GM21515 (cell line): ENCODE measurements at regions not wholly inside any gene's neighbourhood (a gene's known extent, or its start where the extent isn't known, plus 50 kb on each side); places are given as distances from the start of the nearest gene placed in this dataset.
A peak's percentile ranks its signal among the peaks of the same experiment; 100 is the strongest.

Source experiments
- ATAC-seq: cut with Tn5 transposase; IDR thresholded peaks from one replicate; pipeline ENCODE4 v1.9.1; 2021; ENCODE audit not compliant: unreplicated experiment

DNA sequence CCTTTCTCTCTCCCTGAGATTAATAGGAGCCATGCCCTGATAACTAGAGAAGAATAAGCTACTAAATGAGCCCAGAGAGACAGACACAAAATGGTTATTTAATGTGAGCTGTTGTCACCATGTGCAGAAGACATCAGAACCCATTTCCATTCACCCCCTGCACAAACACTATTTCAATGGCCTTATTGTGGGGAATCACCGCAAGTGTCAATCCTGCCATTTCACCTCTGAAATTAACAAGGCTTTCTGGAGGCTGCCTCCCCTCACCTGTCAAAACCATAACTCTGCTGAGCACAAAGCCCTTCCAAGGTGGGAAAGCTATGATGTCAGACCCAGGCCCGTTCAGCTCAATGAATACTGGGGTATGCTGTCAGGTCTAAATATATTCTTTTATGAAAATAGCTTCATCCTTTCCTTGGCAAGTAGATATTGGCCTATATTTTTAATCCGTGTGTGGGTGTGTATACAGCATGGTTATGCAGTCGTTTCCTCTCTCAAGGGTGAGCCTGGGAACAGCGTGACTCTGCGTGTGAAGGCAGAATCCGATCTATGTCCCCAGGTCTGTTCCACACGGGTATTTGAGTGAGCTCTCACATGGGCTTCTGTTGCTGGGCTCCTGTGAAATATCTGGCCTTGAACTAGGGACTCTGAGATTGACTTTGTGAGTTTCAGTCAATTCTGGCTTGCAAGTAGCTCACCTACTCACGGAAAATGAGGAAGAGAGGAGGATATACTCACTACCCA is 266.3 kb downstream of the FBXW7 start:
- ATAC-seq: no peak

DNA sequence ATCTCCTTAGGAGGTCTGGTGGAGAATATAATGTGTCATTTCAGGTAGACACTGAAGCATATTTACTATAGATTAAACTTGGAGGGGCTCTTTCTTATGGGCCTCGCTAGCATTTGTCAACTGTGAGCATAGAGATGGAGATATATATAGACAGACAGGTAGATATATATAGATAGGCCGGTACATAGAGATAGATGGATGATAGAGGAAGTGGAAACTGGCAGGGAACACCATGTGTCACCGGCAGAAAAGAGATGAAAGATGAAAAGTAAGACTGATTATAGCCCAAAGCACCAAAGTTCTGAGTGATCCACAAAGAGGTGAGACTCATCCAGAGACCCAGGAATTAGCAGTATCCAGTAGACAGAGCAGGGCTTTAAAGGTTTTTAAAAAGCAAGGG is 268.1 kb downstream of the FBXW7 start:
- no peak for ATAC-seq

DNA sequence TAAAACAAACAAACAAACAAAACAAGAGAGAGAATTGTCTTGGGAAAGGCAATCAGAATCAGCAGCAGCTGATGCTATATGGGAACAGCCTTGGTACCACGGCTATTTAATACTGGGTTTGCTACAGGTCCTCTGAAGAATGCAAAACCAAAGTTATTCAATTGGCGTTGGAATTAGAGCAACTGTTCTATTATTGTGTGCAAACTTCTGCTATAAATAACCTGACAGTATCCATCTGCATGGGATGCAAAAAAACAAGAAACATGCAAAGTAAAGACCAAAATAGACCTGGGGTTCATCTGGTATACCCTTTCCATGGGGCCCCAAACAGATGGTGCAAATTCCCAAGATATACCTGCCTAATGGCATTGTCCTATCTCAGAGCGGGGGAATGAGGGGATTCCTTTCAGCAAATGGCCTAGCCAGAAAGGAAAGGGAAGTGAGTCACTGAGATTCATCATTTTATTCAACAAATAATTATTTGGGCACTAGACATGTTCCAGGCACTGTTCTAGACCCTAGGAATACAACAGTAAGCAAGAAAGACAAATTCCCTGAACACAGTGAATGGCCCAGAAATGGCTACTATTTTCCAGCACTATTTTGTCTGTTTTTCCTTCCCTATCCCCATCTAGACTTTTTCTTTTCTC is 268.9 kb downstream of the FBXW7 start:
- ATAC-seq: no peak

DNA sequence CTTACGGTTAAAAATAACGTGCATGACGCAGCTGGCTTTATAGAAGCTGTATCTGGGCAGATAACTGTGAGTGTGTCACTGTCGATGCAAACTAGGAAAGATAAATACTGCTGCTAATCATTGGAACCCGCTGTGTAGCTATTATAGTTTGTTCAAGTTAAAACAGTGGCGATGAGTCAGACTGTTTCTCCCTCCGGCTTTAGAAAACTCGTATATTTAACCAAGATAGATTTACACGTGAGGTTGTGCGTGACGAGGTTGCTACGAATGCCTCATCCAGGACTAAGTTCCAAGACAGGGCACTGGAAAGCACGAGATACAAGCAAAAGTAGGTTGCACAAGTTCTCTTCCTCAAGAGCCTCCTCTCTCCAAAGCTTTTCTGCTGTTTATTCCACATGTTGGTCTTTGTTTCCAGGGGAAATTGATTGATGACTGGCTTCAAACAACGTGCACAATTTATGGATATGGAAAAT is 270.7 kb downstream of the FBXW7 start:
- no peak for ATAC-seq

DNA sequence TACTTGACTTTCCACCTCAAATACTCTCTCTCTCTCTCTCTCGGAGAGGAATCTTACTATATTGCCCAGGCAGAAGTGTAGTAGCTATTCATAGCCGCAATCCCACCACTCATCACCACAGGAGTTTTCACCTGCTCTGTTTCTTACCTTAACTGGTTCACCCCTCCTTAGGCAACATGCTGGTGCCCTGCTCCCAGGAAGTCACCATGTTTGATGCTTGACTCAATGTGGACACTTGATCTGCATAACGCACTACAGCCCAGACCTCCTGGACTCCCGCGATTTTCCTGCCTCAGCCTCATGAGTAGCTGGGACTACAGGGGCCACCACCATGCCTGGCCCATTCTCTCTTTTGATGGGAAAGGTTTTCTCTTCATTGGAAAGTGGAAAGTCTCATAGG is 271.8 kb downstream of the FBXW7 start:
- no peak for ATAC-seq

DNA sequence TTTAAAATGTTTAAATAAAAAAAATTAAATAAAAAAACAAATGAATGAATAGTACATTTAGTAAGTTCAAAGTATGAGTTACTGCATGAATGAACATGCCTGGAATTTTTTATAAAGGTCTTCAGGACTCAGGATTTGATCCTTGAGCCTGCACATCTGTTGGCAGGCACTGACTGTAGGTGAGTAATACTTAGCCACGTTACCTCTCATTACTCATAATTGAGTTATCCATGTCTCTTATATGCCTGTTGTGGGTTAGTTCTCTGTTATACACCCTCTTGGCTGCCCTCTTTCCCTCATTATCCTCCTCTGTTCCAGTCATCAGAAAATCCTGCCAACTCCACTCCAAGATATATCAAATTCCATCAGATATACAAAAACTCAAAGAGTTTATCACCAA is 276.0 kb downstream of the FBXW7 start:
- no peak for ATAC-seq

DNA sequence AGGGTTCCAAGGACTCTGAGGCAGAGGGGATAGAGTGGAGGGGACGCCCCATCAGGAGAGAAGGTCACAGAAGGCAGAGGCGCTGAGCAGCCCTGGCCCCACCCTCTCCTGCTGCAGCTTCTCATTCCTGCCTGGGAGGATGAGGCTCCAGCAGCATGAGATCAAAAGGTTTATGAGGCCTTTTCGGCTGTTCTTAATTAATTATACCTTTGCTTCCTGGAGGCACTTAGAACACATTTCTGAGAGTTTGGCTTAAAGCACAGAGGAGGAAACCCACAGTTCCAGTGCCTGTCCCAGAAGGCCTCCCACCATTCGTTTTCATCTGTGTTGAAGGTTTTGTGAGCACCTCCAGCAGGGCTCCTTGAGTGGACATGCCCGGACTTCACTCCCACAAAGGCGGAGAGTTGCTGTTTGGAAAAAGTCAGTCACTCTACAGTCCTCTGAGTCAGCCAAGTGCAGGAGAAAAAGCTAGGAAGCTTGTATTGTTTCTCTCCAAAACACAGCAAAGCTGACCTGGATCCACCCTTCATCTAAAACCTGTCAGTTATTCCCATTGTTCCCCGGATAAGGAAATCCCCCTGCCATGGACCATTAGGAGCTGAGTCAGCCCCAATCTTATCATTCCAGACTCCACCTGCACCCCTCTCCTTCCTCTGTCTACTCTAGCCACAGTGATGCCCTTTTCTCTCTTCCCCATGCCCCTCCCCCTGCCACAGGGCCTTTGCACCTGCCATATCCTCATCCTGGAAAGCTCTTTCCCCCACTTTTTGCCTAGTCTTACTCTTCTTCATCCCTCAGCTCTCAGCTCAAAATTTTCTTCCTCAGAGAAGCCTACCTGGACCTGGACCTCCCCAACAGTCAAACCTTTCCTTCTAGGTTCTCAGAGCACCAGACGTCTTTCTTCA is 276.8 kb downstream of the FBXW7 start:
- ATAC-seq: no peak

DNA sequence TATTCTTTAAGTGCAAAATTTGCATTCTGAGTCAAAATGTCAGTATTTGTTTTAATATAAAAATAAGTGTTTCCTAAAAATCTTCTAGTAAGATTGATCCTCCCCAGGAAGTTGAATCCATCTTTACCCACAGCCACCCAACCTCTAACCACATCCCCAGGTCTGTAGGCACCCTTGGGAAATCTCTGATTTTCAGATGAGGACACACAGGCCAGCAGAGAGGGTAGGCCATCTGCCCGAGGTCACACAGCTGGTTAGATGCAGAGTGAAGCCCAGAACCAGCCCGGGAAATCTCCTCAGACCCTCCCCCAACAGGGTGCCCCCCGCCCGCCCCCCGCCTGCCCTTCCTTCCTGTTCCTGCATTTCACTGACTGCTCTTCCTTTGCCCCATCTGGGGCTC is 277.5 kb downstream of the FBXW7 start:
- ATAC-seq: no peak

DNA sequence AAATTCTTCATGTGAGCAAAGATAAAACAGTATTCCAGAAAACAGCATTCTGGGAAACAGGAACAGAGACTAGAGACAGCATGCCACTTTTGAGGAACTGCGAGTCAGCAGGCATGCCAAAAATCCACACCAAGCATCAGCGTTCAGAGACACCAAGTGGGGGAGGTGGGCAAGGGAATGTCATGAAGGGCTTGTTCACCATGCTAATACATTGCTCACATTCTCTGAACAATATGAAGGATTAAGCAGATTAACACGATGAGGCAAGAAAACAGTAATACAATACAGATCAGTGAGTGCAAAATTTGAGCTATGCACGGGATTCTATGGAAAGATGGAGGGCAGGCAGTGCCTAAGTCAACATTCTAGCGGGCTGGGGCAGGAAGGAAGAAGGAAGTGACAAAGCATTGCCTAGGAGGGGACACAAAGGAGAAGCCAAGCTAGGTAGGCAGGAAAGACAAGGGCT is 278.3 kb downstream of the FBXW7 start:
- ATAC-seq: no peak

DNA sequence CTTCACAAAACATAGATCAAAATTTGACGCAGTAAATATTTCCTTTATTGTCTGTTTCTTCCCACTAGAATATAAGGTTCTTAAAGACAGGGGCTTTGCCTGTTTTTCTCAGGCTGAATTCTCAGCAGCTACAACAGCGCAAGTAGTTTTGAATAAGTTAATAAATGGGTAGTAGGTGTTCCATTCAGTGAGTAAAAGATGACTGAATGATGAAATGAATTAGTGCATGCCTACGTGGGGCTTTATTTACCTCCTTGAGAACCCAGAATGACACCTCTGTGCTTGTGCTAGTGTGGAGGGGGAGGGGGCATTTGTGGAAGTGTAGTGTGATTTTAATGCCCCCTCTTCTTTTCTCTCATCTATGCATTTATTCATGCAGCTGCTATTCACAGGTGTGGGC is 278.9 kb downstream of the FBXW7 start:
- ATAC-seq: no peak

DNA sequence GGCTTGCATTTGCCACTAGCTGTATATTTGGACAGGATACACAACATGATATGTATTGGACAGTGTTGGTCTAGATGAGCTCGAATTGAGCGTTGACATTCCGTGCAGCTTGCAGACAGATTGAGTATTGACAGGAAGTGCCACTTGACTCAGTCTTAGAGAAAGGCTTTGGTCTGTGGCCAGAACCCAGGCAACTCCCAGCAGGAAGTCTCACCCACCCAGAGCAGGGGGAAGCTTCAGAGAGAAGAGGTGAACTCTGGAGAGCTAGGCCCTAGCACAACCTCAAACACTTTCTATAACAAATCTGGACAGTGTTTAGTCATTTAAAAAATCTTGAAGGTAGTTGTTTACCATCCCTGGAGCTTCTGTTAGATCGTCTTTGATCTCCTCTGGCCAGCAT is 280.5 kb downstream of the FBXW7 start:
- ATAC-seq: peak; percentile 77

DNA sequence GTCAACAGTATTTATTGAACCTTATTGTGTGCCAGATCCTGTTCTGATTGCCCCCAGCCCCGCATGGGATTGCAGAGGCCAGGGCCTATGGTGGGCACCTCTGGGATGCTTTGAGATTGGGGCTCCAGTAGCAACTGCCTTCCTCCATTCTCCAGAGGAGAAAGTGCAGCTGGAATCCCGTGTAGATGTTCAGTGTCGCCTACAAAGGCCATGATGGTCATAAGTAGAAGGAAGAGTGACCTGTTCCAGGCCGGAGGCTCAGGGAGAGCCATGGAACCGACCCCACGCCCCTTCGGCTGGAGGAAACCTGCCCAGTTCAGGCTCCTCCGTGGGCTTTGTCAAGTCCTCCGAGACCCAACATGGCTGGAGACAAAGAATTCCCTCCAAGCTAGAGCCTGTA is 287.5 kb downstream of the FBXW7 start:
- ATAC-seq: no peak

DNA sequence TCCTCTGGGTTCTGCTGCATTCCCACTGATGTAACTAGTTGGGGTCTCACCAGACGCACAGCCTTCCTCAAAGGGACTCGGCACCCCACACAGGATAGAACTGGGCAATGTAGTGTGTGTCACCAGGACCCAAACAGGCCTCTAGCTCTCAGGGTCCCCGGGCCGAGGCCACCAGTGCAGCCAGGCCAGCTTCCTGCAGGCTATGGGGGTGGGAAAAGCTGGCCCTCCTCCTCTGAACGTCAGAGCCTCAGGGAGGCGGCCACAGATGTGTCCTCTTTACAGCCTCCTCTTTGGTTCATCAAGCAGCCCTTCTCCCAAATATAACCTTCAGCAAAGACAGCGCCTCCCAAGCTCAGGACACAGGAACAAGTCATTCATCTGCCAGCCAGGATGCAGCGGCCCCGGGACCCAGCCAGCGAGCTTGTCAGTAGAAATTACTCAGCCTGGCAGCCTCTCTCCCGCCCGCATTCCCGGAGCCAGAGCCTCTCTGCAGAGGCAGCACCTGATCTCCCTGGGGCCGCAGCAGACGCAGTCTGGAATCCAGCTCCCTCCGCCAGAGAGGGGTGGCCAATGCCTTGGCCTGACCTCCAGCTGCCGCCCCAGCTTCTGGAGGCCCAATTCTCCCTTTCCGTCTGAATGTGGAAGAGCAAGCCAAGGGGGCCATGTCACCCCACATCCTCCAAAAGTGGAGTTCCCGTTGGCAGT is 288.5 kb downstream of the FBXW7 start:
- no peak for ATAC-seq

DNA sequence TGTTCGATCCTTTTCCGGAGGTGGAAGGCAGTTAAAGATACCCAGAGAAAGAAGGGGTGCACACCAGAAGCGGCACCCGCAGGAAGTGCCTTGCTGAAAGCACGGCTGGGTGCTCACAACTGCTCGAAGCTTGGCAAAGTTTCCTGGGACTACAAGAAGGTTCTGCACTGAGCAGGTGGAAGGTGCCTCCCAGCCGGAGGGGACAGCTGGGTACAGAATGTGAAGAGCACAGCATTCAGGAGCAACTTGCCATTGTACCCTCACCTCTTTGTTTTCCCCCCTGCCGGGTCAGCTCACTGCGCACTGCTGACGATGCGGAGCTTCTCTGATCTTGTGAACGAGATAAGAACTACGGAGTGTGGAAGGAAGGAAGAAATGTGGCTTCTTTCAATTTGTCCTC is 289.2 kb downstream of the FBXW7 start:
- ATAC-seq: no peak

DNA sequence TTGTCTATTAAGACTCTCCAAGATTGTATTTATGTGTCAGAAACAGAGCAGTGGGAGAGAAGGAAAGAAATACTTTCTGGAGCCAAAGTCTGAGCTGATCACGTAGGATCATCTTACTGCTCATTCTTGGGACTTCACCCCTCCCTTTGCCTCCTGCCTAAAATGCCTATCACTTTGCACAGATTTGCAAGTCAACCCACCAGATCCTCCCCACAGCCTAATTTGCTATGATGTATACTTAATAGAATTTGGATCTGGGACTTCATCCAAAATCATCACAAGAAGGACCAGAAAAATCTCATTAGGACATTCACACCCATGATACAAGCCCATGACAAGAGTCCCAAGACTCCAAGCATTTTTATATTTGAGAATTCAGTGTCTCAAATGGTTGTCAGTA is 290.2 kb downstream of the FBXW7 start:
- no peak for ATAC-seq

DNA sequence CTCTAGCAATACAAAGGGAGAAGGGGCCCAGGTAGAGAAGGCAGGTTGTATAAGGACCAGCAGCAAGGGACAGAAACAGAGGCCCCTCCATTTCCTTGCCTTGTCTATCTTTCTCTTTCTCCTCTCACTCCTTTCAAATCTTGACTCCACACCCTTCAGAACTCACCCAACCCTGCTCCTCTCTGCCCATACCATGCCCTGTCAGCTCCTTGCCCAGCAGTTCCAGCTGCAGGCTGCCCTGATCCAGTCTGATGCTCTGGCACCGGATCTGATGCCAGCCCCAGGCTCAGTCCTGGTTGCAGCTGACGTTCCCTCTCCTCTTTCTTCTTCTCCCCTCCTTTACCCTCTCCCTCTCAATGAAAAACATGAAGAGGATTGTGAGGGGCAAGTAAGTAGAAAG is 291.2 kb downstream of the FBXW7 start:
- no peak for ATAC-seq

DNA sequence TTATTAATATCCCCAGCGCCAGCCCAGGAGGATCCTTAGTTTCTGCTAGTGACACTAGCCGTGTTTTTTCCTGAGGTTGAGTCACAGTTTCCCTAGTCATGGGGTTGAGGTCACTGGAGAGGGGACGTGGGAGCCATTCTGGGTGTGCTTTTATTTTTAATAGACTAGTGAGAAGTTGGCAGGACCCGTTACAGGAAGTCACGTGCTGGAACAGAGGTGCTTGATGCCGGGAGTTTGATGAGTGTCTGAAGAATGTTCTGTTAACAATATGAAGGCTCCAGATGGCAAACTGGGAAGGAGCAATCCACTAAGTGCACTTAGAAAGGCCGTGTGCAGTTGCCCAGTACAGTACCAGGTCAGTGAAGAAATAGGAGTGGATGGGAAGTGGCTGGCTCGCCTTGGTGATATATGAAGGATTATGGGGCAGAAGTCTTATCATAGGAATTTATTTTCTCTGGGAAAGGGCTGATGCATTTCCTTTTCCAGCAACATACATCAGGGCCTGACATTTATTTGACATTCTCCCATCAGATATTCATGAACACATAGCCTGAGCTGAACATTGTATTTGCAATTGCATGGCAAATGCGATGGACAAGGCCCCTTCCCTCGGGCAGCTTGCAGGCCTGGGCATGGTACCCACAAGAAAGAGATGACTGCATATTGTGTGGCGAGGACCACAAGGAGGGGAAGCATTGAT is 291.8 kb downstream of the FBXW7 start:
- ATAC-seq: no peak

DNA sequence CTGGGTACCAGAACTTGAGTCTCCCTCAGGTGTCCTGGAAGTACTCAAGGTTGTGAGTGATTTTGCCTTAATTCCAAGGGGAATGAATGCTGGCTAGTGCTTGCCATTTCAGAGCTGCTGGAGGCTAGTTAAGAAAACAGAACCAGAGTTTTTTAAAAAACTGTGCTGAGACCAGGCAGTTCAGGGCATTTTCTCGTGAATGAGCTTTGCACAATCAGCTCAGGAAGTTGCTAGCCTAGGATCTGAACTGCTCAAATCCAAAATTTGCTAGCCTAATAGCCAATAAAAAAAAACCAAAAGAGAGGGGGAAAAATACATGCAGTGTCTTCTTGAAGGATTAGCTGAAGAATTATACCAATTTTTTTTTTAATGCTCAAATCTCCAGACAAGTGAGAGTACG is 292.7 kb downstream of the FBXW7 start:
- ATAC-seq: no peak

DNA sequence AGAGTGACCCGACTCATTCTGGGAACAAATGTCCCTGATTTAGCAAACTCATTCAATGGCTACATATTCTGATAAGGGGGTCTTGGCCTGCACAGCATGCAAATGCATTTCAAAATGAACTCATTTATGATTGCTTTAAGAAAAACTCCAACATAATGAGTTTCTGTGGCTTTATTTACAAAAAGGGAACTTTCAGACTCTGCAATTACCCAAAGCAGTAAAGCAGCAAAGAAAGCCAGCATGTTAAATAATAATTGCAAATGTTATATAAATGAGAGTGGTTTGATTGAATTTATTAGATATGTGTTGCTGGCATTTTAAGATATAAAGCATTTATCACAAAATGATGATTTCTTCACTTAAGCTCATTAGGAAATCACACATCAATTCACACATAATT is 295.7 kb downstream of the FBXW7 start:
- no peak for ATAC-seq

DNA sequence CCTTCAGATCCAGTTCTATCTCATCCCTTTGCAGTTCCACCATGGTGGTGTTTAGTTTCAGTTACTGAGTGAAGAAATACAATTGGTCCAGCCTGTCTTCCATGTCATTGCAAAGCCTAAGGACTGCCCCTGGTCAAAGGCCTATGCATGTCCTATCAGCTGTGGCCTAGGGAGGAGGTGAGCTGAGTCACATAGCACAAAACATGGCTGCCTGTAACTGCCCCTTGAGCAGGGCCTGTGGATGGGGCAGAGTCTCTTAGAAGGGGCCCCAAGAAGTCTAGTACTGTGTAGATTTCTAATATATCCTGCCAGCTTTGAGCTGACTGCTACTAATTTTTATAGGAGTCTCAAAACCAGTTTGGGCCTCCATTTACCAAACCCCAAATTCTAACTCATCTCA is 296.7 kb downstream of the FBXW7 start:
- ATAC-seq: no peak
